ENCODE measurements at regions not wholly inside any gene's neighbourhood (a gene's known extent, or its start where the extent isn't known, plus 50 kb on each side); places are given as distances from the start of the nearest gene placed in this dataset.

GRCh38 chr12:65556676-65557437 is 267.4 kb upstream of the HMGA2 start:
- DNase-seq (ENCODE audit: low read depth), result peak; percentile 32

DNA sequence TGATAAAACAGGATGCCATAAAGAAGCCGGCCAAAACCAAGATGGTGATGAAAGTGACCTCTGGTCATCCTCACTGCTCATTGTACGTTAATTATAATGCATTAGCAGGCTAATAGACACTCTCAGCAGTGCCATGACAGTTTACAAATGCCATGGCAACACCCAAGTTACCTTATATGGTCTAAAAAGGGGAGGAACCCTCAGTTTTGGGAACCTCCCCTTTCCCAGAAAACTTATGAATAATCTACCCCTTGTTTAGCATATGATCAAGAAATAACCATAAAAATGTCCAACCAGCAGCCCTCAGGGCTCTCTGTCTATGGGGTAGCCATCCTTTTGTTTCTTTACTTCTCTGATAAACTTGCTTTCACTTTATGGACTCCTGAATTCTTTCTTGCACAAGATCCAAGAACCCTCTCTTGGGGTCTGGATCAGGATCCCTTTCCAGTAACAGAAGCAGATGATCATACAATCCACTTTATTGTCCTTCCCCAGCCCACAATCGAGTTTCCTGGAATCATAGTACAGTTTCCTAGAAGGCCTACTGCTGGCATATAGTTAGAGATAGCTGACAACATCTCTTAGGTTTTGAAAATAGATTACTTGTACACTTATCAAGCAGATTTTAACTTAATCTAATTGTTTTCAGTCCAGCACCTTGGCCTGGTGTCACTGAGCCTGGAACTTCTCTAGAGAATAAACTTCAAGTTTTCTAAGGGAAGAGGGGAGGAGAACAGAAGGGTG is 266.7 kb upstream of the HMGA2 start:
- DNase-seq (ENCODE audit: low read depth), result no peak

GRCh38 chr12:65560286-65560685 is 264.0 kb upstream of the HMGA2 start:
- no peak for DNase-seq (ENCODE audit: low read depth)

DNA sequence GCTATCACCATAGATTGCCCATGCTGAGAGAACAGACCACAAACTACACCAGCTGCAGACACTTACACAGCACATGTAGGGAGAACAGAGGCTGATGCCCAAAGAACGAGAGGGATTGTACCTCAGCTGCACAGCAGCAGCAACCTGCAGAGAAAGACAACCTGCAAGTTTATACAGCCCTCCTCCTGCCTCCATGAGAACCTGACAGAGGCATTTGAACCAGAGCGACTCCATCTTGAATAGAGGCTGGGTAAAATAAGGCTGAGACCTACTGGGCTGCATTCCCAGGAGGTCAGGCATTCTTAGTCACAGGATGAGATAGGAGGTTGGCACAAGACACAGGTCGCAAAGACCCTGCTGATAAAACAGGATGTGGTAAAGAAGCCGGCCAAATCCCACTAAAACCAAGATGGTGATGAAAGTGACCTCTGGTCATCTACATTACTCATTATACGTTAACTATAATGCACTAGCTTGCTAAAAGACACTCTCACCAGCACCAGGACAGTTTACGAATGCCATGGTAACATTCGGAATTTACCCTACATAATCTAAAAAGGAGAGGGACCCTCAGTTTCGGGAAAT is 262.4 kb upstream of the HMGA2 start:
- no peak for DNase-seq (ENCODE audit: low read depth)

- no peak for DNase-seq (ENCODE audit: low read depth)
These were observed 258.4 kb upstream of the HMGA2 start for GRCh38 chr12:65565601-65566560.

DNA sequence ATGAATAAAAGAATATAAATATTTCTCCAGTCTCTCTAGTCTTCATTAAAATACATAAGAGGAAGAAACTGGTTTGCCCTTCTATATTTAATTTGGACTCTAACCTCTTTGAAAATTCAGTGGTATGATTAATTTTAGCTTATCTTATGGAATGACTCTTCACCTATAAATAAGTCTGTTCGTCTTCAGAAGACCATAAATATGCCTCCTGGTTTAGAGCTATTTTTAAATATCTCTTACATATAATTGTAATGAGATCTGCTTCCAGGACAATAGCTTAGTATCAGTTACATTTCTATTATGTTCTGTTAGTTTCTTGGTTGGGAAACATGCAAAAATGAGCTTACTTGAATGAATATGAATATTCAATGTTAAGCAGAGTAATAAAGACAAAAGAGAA is 257.5 kb upstream of the HMGA2 start:
- no peak for DNase-seq (ENCODE audit: low read depth)

DNA sequence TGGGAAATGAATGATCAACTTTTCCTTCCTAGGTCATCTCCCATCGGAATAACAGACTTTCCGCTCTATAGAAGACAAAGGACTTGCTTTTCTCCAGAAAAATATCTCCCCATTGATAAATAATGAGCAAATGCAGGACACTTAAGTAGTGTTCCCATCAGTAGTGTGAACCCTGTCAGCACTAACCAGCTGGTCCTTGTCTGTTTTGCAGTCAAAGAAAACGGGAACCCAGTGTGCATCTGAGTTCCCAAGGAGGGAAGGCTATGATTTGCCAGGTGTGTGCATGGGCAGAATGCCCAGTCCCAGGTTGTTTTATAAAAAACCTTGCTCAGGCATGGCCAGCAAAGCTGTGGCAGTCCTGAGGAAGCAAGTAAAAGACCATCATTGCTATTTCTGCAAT is 256.5 kb upstream of the HMGA2 start:
- DNase-seq (ENCODE audit: low read depth), result no peak

DNA sequence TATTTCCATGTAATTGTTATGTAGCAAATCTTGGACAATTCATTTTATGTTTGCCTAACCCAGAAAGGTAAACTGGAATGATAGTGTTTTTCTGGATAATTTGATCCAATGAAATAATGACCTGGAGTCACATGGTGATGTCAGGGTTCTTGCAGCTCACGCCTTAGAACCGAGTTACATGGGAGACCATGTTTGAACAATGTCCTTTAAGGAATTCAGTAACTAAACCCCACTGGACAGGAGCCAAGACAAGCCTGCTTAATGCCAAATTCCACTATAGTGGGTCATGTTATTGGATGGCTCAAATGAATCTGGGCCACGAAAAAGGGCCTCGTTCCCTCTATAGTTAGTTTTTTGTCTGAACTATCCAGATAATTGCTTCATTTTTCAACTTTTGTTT is 255.8 kb upstream of the HMGA2 start:
- no peak for DNase-seq (ENCODE audit: low read depth)

- no peak for DNase-seq (ENCODE audit: low read depth)
These were observed 253.7 kb upstream of the HMGA2 start for GRCh38 chr12:65570451-65571130.

DNA sequence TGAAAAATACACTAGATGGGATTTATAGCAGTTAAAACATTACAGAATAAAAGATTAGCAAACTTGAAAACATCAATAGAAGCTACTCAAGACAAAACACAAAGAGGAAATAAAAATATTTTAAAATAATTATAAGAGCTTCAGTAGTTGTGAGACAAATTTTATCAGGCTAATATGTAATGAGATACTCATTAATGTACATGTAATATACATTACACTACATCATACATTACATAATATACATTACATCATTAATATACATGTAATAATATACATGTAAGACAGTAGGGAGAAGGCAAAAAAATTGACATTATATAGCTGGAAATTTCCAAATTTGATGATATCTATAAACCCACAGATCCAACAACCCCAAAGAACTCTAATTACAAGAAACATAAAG is 249.4 kb upstream of the HMGA2 start:
- DNase-seq (ENCODE audit: low read depth), result no peak

- DNase-seq (ENCODE audit: low read depth), result no peak
These were observed 240.3 kb upstream of the HMGA2 start for GRCh38 chr12:65584016-65584415.

GRCh38 chr12:65585648-65586602 is 238.4 kb upstream of the HMGA2 start:
- no peak for DNase-seq (ENCODE audit: low read depth)

- no peak for DNase-seq (ENCODE audit: low read depth)
These were observed 237.5 kb upstream of the HMGA2 start for GRCh38 chr12:65586796-65587195.

- no peak for DNase-seq (ENCODE audit: low read depth)
These were observed 234.0 kb upstream of the HMGA2 start for GRCh38 chr12:65590318-65590717.

- no peak for DNase-seq (ENCODE audit: low read depth)
These were observed 231.9 kb upstream of the HMGA2 start for GRCh38 chr12:65592416-65592815.

- no peak for DNase-seq (ENCODE audit: low read depth)
These were observed 231.0 kb upstream of the HMGA2 start for GRCh38 chr12:65593239-65593701.

GRCh38 chr12:65594409-65594808 is 229.9 kb upstream of the HMGA2 start:
- DNase-seq (ENCODE audit: low read depth), result no peak

GRCh38 chr12:65595016-65595560 is 229.2 kb upstream of the HMGA2 start:
- DNase-seq (ENCODE audit: low read depth), result no peak

DNA sequence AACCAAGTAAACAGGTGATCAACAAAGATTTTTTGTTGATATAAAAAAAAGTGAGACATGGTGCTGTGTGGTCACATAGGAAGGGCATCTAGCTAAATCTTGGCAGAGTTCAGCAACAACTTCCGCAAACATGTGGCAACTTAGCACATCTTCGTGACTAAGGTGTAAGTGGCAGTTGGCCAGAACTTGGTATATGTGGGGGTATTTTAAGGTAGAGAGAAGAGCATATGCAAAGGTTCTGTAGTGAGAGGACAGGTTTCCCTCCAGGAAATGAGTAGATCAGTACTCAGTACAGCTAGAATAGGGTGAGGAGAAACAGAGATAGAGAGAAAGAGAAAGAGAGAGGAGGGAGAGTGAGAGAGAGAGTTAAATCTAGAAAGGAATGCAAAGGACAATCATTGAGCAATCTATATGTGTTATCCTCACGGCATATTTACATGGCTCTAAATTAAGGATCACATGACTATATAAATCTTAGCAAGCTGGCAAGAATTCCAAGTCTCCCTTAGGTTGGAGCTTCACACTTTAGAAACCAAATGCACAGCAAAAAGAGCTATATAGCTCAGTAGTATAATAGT is 227.7 kb upstream of the HMGA2 start:
- DNase-seq (ENCODE audit: low read depth), result no peak

DNA sequence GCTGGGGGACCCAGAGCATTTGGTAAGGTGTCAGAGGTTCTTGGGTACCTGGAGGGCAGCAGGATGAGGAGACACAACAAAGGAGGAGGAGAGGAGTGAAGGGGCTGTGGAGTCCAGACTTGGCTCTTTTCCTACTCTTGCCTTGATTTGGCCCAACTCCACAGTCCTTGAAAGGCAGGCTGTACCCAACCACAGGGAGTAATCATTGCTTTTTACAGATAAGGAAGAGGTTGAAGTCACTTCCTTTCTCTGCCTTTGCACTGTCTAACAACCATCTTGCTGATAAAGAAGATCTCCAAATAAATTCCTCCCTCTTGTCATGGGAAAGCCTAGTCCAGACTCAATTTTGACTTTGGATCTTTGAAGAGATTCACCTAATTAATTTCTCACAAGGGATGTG is 226.8 kb upstream of the HMGA2 start:
- no peak for DNase-seq (ENCODE audit: low read depth)

Data from stimulated activated CD8-positive, alpha-beta memory T cell treated with anti-CD3 and anti-CD28 coated beads, Interleukin-15, amount 100 ng/mL, for 1 hour (primary cell).